ENCODE measurements at regions not wholly inside any gene's neighbourhood (a gene's known extent, or its start where the extent isn't known, plus 50 kb on each side); places are given as distances from the start of the nearest gene placed in this dataset.

DNA sequence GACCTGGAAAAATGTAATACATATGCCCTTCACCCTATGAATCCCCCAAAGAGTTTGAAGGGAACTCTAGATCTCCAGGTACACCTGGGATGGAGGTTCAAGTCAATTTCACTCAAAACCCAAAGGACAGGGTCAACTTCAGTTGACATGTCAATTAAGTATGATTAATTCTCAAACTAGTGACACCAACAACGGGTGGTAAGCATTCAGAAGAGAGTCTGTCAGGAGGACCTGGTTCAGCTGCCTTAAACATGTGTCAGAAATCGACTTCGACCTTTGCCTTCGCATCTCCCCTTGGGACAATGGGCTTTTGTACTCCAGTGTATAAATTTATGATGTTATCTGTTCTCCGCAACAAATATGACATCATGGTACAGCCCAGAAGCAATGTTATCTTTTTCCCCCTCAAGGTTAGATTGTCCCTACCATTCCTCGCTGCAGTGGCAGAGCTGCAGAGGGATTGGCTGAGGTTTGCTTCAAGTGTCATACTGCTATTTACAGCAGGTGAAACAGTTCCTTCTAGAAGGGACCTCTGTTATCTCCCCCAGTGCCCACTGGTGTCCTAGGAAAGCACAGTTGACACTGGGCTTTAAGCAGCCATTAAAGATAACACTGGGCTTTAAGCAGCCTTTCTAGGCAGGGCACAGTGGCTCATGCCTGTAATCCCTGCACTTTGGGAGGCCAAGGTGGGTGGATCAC is 94.7 kb upstream of the SNX9 start:
- TF ChIP-seq MAX (CRISPR knock-in tag; IDR thresholded peaks at IDR 0.05) = no peak
- TF ChIP-seq CREB1 (CRISPR knock-in tag; IDR thresholded peaks at IDR 0.05) = no peak
- TF ChIP-seq, protein P1, sequence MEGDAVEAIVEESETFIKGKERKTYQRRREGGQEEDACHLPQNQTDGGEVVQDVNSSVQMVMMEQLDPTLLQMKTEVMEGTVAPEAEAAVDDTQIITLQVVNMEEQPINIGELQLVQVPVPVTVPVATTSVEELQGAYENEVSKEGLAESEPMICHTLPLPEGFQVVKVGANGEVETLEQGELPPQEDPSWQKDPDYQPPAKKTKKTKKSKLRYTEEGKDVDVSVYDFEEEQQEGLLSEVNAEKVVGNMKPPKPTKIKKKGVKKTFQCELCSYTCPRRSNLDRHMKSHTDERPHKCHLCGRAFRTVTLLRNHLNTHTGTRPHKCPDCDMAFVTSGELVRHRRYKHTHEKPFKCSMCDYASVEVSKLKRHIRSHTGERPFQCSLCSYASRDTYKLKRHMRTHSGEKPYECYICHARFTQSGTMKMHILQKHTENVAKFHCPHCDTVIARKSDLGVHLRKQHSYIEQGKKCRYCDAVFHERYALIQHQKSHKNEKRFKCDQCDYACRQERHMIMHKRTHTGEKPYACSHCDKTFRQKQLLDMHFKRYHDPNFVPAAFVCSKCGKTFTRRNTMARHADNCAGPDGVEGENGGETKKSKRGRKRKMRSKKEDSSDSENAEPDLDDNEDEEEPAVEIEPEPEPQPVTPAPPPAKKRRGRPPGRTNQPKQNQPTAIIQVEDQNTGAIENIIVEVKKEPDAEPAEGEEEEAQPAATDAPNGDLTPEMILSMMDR (IDR thresholded peaks at IDR 0.05) = no peak
- no peak for TF ChIP-seq HMGA2 (CRISPR knock-in tag; IDR thresholded peaks at IDR 0.05)
- no peak for TF ChIP-seq MLX (CRISPR knock-in tag; IDR thresholded peaks at IDR 0.05)
